ENCODE measurements at regions not wholly inside any gene's neighbourhood (a gene's known extent, or its start where the extent isn't known, plus 50 kb on each side); places are given as distances from the start of the nearest gene placed in this dataset.

- H3K27ac ChIP-seq (ENCODE audit: poor library complexity, severe bottlenecking), result no peak overlapping the region
These were observed 373.3 kb upstream of the DIAPH2 start for GRCh38 chrX:96311366-96311765.

GRCh38 chrX:96314985-96315384, 369.7 kb upstream of the DIAPH2 start:
- no peak for TF ChIP-seq CTCF (IDR thresholded peaks at IDR 0.05; ENCODE audit: poor library complexity, severe bottlenecking)
- H3K27ac ChIP-seq (ENCODE audit: poor library complexity, severe bottlenecking), result no peak overlapping the region
- no peaks in the 10 kb centered on the region for H3K9me3 ChIP-seq (ENCODE audit: severe bottlenecking)
- no peaks in the 10 kb centered on the region for H3K4me1 ChIP-seq (ENCODE audit: insufficient read depth, poor library complexity, severe bottlenecking)
- ATAC-seq (ENCODE audit: low read depth) (no peak), DNase-seq (ENCODE audit: low spot score) (no peak)
- no peak overlapping the region for H3K4me3 ChIP-seq (ENCODE audit: severe bottlenecking)
- H3K27me3 ChIP-seq (ENCODE audit: insufficient read depth, poor library complexity, severe bottlenecking), result no peaks in the 10 kb centered on the region
- no peaks in the 10 kb centered on the region for H3K36me3 ChIP-seq (ENCODE audit: low read depth)

More at GRCh38 chrX:96311366-96311765, 373.3 kb upstream of the DIAPH2 start:
- ATAC-seq (ENCODE audit: low read depth), result no peak
- no peaks in the 10 kb centered on the region for H3K36me3 ChIP-seq (ENCODE audit: low read depth)
- H3K4me1 ChIP-seq (ENCODE audit: insufficient read depth, poor library complexity, severe bottlenecking), result no peaks in the 10 kb centered on the region
- no peaks in the 10 kb centered on the region for H3K9me3 ChIP-seq (ENCODE audit: severe bottlenecking)
- no peaks in the 10 kb centered on the region for H3K27me3 ChIP-seq (ENCODE audit: insufficient read depth, poor library complexity, severe bottlenecking)
- H3K4me3 ChIP-seq (ENCODE audit: severe bottlenecking), result no peak overlapping the region
- no peak for DNase-seq (ENCODE audit: low spot score)
- TF ChIP-seq CTCF (IDR thresholded peaks at IDR 0.05; ENCODE audit: poor library complexity, severe bottlenecking), result no peak

GRCh38 chrX:96361844-96362243, 322.8 kb upstream of the DIAPH2 start:
- Histone ChIP-seq H3K27ac (ENCODE audit: poor library complexity, severe bottlenecking) (no peak overlapping the region), H3K4me3 (ENCODE audit: severe bottlenecking) (no peak overlapping the region), H3K4me1 (ENCODE audit: insufficient read depth, poor library complexity, severe bottlenecking) (no peaks in the 10 kb centered on the region), H3K27me3 (ENCODE audit: insufficient read depth, poor library complexity, severe bottlenecking) (no peaks in the 10 kb centered on the region), H3K36me3 (ENCODE audit: low read depth) (no peaks in the 10 kb centered on the region), H3K9me3 (ENCODE audit: severe bottlenecking) (no peaks in the 10 kb centered on the region)
- ATAC-seq (ENCODE audit: low read depth) (no peak), DNase-seq (ENCODE audit: low spot score) (no peak)
- TF ChIP-seq CTCF (IDR thresholded peaks at IDR 0.05; ENCODE audit: poor library complexity, severe bottlenecking), result no peak

- Histone ChIP-seq H3K4me1 (ENCODE audit: insufficient read depth, poor library complexity, severe bottlenecking) (no peaks in the 10 kb centered on the region), H3K36me3 (ENCODE audit: low read depth) (no peaks in the 10 kb centered on the region), H3K4me3 (ENCODE audit: severe bottlenecking) (no peak overlapping the region), H3K27me3 (ENCODE audit: insufficient read depth, poor library complexity, severe bottlenecking) (no peaks in the 10 kb centered on the region), H3K9me3 (ENCODE audit: severe bottlenecking) (no peaks in the 10 kb centered on the region), H3K27ac (ENCODE audit: poor library complexity, severe bottlenecking) (no peak overlapping the region)
- peak; percentile 47 for TF ChIP-seq CTCF (IDR thresholded peaks at IDR 0.05; ENCODE audit: poor library complexity, severe bottlenecking)
- no peak for ATAC-seq (ENCODE audit: low read depth)
- no peak for DNase-seq (ENCODE audit: low spot score)
These were observed 312.2 kb upstream of the DIAPH2 start for GRCh38 chrX:96372313-96373046.

- DNase-seq (ENCODE audit: low spot score) (no peak), ATAC-seq (ENCODE audit: low read depth) (no peak)
- H3K4me1 ChIP-seq (ENCODE audit: insufficient read depth, poor library complexity, severe bottlenecking), result no peaks in the 10 kb centered on the region
- H3K27me3 ChIP-seq (ENCODE audit: insufficient read depth, poor library complexity, severe bottlenecking), result no peaks in the 10 kb centered on the region
- H3K36me3 ChIP-seq (ENCODE audit: low read depth), result no peaks in the 10 kb centered on the region
- H3K27ac ChIP-seq (ENCODE audit: poor library complexity, severe bottlenecking), result no peak overlapping the region
- no peaks in the 10 kb centered on the region for H3K9me3 ChIP-seq (ENCODE audit: severe bottlenecking)
- TF ChIP-seq CTCF (IDR thresholded peaks at IDR 0.05; ENCODE audit: poor library complexity, severe bottlenecking), result peak; percentile 23
- no peak overlapping the region for H3K4me3 ChIP-seq (ENCODE audit: severe bottlenecking)
These were observed 311.6 kb upstream of the DIAPH2 start for GRCh38 chrX:96373047-96373355.

Measured in RWPE2 (cell line).